Mucosa of descending colon (tissue), 3 donors: ENCODE measurements at regions not wholly inside any gene's neighbourhood (a gene's known extent, or its start where the extent isn't known, plus 50 kb on each side); places are given as distances from the start of the nearest gene placed in this dataset.
A peak's percentile ranks its signal among the peaks of the same experiment; 100 is the strongest.

Source experiments
- ATAC-seq: fragments of 200-7000 bp; cut with Tn5 transposase; one replicate; pipeline ENCODE4 v1.9.1; 2020; ENCODE audit warnings: mild to moderate bottlenecking, moderate library complexity
- DNase-seq, 3 donors: peaks; one replicate each; pipeline ENCODE4 v3.0.0-alpha.2; 2020
- H3K36me3 ChIP-seq: fragments of 200-600 bp; one replicate; pipeline ENCODE4 v1.8.0; 2021; ENCODE audit warnings: low read depth, mild to moderate bottlenecking
- H3K4me1 ChIP-seq: fragments of 200-600 bp; one replicate; pipeline ENCODE4 v1.8.0; 2021; ENCODE audit warnings: low read depth, mild to moderate bottlenecking
- H3K4me3 ChIP-seq: fragments of 200-600 bp; one replicate; pipeline ENCODE4 v1.8.0; 2021; ENCODE audit warnings: mild to moderate bottlenecking
- H3K9me3 ChIP-seq: fragments of 200-600 bp; one replicate; pipeline ENCODE4 v1.8.0; 2021; ENCODE audit warnings: mild to moderate bottlenecking
- intact Hi-C, 2 donors: fragments of 100-400 bp; cut with DNase I in 1 of 2; cut with micrococcal nuclease in 1 of 2; formaldehyde crosslinking; loops; one replicate each; pipeline versions ENCODE4 v1.11.0 to v1.11.1; 2022; cut with DNase I, micrococcal nuclease
- TF ChIP-seq, protein P1 (sequence below): fragments of 200-600 bp; IDR thresholded peaks from one replicate; pipeline ENCODE4 v1.8.0; 2022; ENCODE audit warnings: antibody characterized with exemption, mild to moderate bottlenecking
- donor health status: DM: no; HTN: no; CAD: no; lungs with moderate emphysema.
- donor health status: DM: no; HTN: no; CAD: no.
- donor health status: DM: no; HTN: yes; CAD: no.

DNA sequence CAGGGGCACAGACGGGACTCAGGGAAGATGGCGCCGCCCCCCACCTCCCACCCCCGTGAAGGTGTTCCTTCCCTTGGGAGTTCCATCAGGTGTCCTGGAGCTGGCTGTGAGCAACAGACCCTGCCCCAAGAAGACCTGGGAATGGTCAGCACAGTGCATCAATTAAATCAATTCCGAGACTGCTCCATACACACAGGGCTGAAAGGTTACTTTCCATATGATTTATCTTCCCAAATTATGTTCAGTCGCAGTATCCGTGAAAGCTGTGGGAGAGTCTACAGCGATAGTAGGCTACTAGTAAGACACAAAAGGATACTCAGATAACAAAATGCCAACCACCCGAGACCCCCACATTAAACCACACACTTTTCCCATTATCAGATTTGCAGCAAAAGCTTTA, 71.8 kb upstream of the PABPC3 start:
- no peak for ATAC-seq

DNA sequence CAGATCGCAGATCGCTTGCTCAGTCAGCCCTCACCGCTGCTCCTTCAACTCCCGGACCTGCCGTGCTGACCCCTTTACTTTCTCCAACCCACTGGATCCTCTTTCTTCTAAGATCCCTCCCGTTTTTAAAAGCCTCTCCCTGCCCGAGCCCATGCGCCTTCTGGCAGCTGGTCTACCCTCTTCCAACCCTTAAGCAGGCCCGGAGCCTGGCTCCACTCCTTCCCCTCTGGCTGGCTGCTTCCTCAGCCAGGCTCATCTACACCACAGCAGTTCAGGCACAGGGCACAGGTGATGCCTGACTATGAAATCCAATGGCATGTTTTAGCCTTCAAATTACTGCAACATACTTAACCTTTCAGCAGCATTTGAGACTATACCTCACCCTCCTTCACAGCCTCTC, 63.8 kb upstream of the PABPC3 start:
- H3K4me1 ChIP-seq = no peaks in the 10 kb centered on the region
- H3K4me3 ChIP-seq = no peak overlapping the region
- intact Hi-C loops = no loop called here
- ATAC-seq (no peak), DNase-seq (no peak)
- H3K36me3 ChIP-seq = no peaks in the 10 kb centered on the region
- TF ChIP-seq, protein P1, sequence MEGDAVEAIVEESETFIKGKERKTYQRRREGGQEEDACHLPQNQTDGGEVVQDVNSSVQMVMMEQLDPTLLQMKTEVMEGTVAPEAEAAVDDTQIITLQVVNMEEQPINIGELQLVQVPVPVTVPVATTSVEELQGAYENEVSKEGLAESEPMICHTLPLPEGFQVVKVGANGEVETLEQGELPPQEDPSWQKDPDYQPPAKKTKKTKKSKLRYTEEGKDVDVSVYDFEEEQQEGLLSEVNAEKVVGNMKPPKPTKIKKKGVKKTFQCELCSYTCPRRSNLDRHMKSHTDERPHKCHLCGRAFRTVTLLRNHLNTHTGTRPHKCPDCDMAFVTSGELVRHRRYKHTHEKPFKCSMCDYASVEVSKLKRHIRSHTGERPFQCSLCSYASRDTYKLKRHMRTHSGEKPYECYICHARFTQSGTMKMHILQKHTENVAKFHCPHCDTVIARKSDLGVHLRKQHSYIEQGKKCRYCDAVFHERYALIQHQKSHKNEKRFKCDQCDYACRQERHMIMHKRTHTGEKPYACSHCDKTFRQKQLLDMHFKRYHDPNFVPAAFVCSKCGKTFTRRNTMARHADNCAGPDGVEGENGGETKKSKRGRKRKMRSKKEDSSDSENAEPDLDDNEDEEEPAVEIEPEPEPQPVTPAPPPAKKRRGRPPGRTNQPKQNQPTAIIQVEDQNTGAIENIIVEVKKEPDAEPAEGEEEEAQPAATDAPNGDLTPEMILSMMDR = no peak
- H3K9me3 ChIP-seq = no peaks in the 10 kb centered on the region

More for the DNA sequence above, 71.8 kb upstream of the PABPC3 start:
- H3K36me3 ChIP-seq = no peaks in the 10 kb centered on the region
- H3K9me3 ChIP-seq = no peaks in the 10 kb centered on the region
- no peak overlapping the region for H3K4me3 ChIP-seq
- no peak for DNase-seq
- H3K4me1 ChIP-seq = no peaks in the 10 kb centered on the region
- intact Hi-C loops = no loop called here
- TF ChIP-seq, protein P1 = no peak

DNA sequence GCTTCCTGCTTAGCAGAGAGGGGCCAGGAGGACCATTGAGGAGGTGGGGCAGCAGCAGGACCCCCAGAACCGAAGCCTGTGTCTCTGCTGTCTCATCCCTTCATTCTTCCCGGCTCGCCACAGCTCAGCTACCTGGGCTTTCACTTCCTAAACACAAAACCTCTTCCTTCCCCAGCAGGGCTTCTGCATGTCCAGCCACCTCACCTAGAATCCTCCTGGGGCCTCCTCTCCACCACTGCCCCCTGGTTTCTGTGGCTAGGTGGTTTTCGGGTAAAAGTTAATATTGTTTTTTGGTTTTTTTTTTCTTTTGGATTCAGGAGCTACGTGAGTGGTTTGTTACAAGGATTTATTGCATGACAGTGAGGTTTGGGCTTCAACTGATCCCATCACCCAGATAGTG, 61.8 kb upstream of the PABPC3 start:
- Histone ChIP-seq H3K9me3 (no peaks in the 10 kb centered on the region), H3K4me3 (no peak overlapping the region), H3K36me3 (no peaks in the 10 kb centered on the region), H3K4me1 (no peaks in the 10 kb centered on the region)
- intact Hi-C loops = no loop called here
- ATAC-seq (no peak), DNase-seq (no peak)
- TF ChIP-seq, protein P1 = no peak

DNA sequence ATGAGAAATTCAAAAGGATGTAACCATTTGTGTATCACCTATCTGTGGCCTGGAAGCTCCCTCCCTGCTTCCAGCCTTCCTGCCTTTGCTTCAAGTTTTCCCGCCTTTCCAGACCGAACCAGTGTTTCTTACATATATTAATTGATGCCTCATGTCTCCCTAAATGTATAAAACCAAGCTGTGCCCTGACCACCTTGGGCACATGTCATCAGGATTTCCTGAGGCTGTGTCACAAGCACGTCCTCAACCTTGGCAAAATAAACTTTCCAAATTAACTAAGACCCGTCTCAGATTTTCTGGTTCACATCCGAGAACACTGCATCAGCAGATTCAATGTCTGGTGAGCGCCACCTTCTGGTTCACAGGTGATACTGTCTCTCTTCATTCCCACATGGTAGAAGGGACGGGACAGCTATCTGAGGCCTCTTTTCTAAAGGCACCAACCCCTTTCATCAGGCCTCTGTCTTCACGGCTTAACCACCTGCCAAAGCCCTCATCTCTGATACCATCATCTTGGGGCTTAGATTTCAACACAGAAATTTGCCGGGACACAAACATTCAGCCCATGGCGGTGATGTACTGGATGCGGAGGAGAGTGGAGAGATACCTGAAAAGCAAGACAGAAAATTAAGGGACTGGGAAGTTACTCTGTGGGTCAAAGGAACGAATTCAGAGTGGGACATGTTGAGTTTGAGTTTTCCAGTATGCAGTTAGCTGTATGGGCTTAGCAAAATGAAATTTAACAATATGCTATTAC, 58.7 kb upstream of the PABPC3 start:
- Histone ChIP-seq H3K4me1 (no peaks in the 10 kb centered on the region), H3K36me3 (no peaks in the 10 kb centered on the region), H3K4me3 (no peak overlapping the region), H3K9me3 (no peaks in the 10 kb centered on the region)
- DNase-seq (peak in 1 of 3 donors; percentile 59), ATAC-seq (peak; percentile 67)
- intact Hi-C loops = no loop called here
- TF ChIP-seq, protein P1 = peak; percentile 44

DNA sequence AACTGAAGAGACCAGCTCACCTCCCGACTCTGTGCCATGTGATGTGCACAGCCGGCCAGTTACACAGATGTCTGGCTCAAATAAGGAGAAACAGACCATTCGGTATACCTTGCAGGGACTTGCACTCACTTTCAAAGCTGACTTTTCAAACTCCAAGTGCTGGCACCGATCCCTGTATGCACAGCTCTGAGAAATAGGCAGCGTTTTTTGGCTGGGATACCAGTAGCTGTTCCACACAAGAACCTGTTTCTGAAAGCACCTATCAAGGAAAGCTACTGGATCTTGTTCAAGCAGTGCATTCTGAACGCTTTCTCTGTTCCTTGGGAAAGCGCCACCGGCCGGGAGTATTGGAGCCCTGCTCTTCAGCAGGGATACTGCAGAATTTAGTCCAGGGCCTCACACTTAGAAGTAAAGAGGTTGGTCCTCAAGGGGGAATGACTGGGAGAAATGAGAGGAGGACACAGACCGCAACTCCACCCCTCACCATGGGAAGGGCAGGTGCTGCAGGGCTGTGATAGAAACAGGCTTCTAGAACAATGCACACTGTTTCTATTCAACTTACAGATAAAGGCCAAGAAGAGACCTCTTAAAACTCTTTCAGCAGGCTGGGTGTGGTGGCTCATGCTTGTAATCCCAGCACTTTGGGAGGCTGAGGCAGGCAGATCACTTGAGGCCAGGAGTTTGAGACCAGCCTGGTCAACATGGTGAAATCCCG, 53.6 kb upstream of the PABPC3 start:
- TF ChIP-seq, protein P1 = no peak
- no peak overlapping the region for H3K4me3 ChIP-seq
- intact Hi-C loops = no loop called here
- ATAC-seq (no peak), DNase-seq (no peak)
- H3K36me3 ChIP-seq = no peaks in the 10 kb centered on the region
- no peaks in the 10 kb centered on the region for H3K9me3 ChIP-seq
- H3K4me1 ChIP-seq = no peaks in the 10 kb centered on the region
